ENCODE measurements at regions not wholly inside any gene's neighbourhood (a gene's known extent, or its start where the extent isn't known, plus 50 kb on each side); places are given as distances from the start of the nearest gene placed in this dataset.
A peak's percentile ranks its signal among the peaks of the same experiment; 100 is the strongest.
"Not testable (repeated sequence)": the region's sequence is repeated elsewhere in the genome, so short reads cannot be mapped to it uniquely, and the experiment has no call there.

DNA sequence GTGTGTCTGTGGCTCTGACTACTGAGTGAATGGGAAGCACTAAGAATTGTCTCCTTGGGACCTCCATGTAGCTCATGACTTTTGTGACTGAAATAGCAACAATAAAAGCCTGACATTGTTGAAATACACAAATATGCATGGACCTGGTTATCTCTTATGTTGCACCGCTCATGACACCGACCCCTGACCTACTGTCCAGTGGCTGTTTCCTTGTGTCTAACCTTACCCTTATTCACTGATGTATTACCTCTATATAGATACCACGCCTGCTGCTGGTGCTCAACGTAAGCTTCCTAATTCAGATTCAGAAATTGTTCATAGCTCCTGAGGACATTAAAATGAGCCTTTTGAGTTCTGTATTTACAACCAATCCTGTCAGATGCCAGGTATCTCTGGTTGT, 243.4 kb upstream of the SEMA3C start:
- DNase-seq (ENCODE audit: low read depth), result no peak
- in situ Hi-C loops (cut with HindIII; ENCODE audit: low sequenced_read_pairs), result no loop called here
- TF ChIP-seq, protein P1, sequence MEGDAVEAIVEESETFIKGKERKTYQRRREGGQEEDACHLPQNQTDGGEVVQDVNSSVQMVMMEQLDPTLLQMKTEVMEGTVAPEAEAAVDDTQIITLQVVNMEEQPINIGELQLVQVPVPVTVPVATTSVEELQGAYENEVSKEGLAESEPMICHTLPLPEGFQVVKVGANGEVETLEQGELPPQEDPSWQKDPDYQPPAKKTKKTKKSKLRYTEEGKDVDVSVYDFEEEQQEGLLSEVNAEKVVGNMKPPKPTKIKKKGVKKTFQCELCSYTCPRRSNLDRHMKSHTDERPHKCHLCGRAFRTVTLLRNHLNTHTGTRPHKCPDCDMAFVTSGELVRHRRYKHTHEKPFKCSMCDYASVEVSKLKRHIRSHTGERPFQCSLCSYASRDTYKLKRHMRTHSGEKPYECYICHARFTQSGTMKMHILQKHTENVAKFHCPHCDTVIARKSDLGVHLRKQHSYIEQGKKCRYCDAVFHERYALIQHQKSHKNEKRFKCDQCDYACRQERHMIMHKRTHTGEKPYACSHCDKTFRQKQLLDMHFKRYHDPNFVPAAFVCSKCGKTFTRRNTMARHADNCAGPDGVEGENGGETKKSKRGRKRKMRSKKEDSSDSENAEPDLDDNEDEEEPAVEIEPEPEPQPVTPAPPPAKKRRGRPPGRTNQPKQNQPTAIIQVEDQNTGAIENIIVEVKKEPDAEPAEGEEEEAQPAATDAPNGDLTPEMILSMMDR (IDR thresholded peaks at IDR 0.05; ENCODE audit: low read depth, low read length, missing control alignments), result no peak

GRCh38 chr7:81161451-81162075, 242.7 kb upstream of the SEMA3C start:
- in situ Hi-C loops (cut with HindIII; ENCODE audit: low sequenced_read_pairs), result no loop called here
- no peak overlapping the region for H3K4me3 ChIP-seq (ENCODE audit: low read depth, low read length)
- peak; percentile 93 for DNase-seq (ENCODE audit: low read depth)
- TF ChIP-seq, protein P1 (IDR thresholded peaks at IDR 0.05; ENCODE audit: low read depth, low read length, missing control alignments), result no peak

More for the DNA sequence above, 243.4 kb upstream of the SEMA3C start:
- H3K4me3 ChIP-seq (ENCODE audit: low read depth, low read length), result no peak overlapping the region

- H3K4me3 ChIP-seq (ENCODE audit: low read depth, low read length), result no peak overlapping the region
- in situ Hi-C loops (cut with HindIII; ENCODE audit: low sequenced_read_pairs), result no loop called here
- DNase-seq (ENCODE audit: low read depth), result no peak
- TF ChIP-seq, protein P1 (IDR thresholded peaks at IDR 0.05; ENCODE audit: low read depth, low read length, missing control alignments), result no peak
Measured at GRCh38 chr7:81159402-81159801, 240.6 kb upstream of the SEMA3C start.

GRCh38 chr7:81158189-81158588, 239.3 kb upstream of the SEMA3C start:
- no peak overlapping the region for H3K4me3 ChIP-seq (ENCODE audit: low read depth, low read length)
- peak; percentile 66 for DNase-seq (ENCODE audit: low read depth)
- in situ Hi-C loops (cut with HindIII; ENCODE audit: low sequenced_read_pairs), result no loop called here
- TF ChIP-seq, protein P1 (IDR thresholded peaks at IDR 0.05; ENCODE audit: low read depth, low read length, missing control alignments), result no peak

DNA sequence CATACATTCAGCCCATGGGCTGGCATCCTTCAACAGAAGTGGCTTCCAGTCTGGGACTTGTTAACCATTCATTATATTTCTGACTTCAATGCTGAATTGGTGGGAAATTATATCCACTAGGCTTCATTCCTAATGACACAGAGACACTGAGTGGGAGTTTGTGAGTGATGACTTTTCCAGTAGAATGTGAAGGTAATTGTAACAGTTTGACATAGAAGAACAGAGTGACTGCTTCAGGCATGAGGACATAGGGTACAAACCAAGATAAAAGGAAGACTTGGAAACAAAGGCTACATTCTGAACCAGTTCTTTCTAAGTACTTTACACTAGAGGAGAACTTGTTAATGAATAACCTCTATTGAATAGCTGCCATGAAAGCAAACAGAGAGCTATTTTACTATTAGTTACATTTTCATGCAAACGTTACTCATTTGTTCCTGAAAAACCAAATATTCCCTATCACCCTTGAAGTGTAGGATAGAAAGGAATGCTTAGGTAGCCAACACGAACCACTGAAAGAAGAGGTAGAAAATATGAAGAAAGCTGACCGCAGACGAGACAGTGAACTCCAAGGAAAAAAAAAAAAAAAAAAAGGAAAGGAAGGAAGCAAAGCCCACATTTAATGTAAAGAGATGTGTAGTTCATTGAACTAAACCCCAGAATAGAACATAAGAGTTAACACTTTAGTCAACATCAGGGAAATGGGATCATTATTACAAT, 237.0 kb upstream of the SEMA3C start:
- DNase-seq (ENCODE audit: low read depth), result no peak
- in situ Hi-C loops (cut with HindIII; ENCODE audit: low sequenced_read_pairs), result no loop called here
- TF ChIP-seq, protein P1 (IDR thresholded peaks at IDR 0.05; ENCODE audit: low read depth, low read length, missing control alignments), result no peak

GRCh38 chr7:81154565-81154964, 235.7 kb upstream of the SEMA3C start:
- in situ Hi-C loops (cut with HindIII; ENCODE audit: low sequenced_read_pairs), result no loop called here
- TF ChIP-seq, protein P1 (IDR thresholded peaks at IDR 0.05; ENCODE audit: low read depth, low read length, missing control alignments), result no peak
- no peak for DNase-seq (ENCODE audit: low read depth)
- no peak overlapping the region for H3K4me3 ChIP-seq (ENCODE audit: low read depth, low read length)

More for the DNA sequence above, 237.0 kb upstream of the SEMA3C start:
- no peak overlapping the region for H3K4me3 ChIP-seq (ENCODE audit: low read depth, low read length)

- DNase-seq (ENCODE audit: low read depth); in situ Hi-C loops (cut with HindIII; ENCODE audit: low sequenced_read_pairs); H3K4me3 ChIP-seq (ENCODE audit: low read depth, low read length): not testable (repeated sequence)
Measured at GRCh38 chr7:81152925-81153324, 234.1 kb upstream of the SEMA3C start.

Measured in astrocyte of the cerebellum (primary cell).